ENCODE measurements at regions not wholly inside any gene's neighbourhood (a gene's known extent, or its start where the extent isn't known, plus 50 kb on each side); places are given as distances from the start of the nearest gene placed in this dataset.

DNA sequence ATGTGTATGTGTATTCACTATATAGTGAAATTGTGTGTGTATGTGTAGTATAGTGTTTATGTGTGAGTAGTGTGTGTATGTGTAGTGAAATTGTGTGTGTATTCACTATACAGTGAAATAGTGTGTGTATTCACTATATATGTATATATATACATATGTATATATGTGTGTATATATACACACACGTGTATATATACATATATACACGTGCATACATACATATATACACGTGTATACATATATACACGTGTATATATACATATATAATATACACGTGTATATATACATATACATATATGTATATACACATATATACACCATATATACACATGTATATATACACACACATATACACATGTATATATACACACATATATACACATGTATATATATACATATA lies 403.6 kb upstream of the TUSC1 start:
- Histone ChIP-seq H3K4me2 (ENCODE audit: low read depth, low read length, poor library complexity, severe bottlenecking) (no peak overlapping the region), H3K4me1 (ENCODE audit: insufficient read depth, low read length, poor library complexity, severe bottlenecking) (no peaks in the 10 kb centered on the region), H3K4me3 (ENCODE audit: low read length, poor library complexity, severe bottlenecking) (no peak overlapping the region), H2AFZ (ENCODE audit: low read length) (no peak overlapping the region), H3K79me2 (ENCODE audit: insufficient read depth, low read length) (no peaks in the 10 kb centered on the region), H3F3A (ENCODE audit: low read depth) (no peaks in the 10 kb centered on the region), H4K20me1 (ENCODE audit: insufficient read depth, low read length, poor library complexity, severe bottlenecking) (no peaks in the 10 kb centered on the region), H3K9ac (ENCODE audit: low read depth, low read length, poor library complexity, severe bottlenecking) (no peak overlapping the region), H3K36me3 (ENCODE audit: insufficient read depth, low read length) (no peaks in the 10 kb centered on the region), H3K9me3 (ENCODE audit: insufficient read depth, low read depth, low read length) (peaks cover 4% of the 10 kb centered on the region; the same call in 1 of the 2 replicates), H3K27me3 (ENCODE audit: insufficient read depth, low read length, poor library complexity, severe bottlenecking) (no peaks in the 10 kb centered on the region), H3K9me2 (replicated peaks; ENCODE audit: low read depth, low read length) (no peaks in the 10 kb centered on the region)
- no peak for TF ChIP-seq EZH2phosphoT487 (IDR thresholded peaks at IDR 0.05; ENCODE audit: borderline replicate concordance)
- TF ChIP-seq, protein P1, sequence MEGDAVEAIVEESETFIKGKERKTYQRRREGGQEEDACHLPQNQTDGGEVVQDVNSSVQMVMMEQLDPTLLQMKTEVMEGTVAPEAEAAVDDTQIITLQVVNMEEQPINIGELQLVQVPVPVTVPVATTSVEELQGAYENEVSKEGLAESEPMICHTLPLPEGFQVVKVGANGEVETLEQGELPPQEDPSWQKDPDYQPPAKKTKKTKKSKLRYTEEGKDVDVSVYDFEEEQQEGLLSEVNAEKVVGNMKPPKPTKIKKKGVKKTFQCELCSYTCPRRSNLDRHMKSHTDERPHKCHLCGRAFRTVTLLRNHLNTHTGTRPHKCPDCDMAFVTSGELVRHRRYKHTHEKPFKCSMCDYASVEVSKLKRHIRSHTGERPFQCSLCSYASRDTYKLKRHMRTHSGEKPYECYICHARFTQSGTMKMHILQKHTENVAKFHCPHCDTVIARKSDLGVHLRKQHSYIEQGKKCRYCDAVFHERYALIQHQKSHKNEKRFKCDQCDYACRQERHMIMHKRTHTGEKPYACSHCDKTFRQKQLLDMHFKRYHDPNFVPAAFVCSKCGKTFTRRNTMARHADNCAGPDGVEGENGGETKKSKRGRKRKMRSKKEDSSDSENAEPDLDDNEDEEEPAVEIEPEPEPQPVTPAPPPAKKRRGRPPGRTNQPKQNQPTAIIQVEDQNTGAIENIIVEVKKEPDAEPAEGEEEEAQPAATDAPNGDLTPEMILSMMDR (conservative IDR thresholded peaks at IDR 0.05; ENCODE audit: low read length) = no peak

DNA sequence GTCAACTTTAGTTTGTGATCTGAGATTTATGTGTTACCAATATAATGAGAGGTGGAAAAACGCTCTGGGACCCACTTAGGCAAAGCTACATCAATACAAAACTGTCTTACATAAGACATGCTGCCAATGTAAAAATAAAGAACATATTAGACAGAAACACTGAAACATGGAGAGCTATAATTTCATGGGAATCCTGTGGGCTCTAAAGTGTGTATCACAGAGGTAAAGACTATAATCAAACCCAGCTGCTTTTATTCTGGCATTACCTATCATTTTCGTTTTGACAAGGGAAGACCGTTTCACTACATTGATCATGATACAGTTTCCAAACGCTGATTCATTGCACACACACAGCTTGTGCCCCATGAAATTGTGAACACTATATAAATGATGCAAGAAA lies 400.5 kb upstream of the TUSC1 start:
- no peaks in the 10 kb centered on the region for H3K79me2 ChIP-seq (ENCODE audit: insufficient read depth, low read length)
- H3K4me1 ChIP-seq (ENCODE audit: insufficient read depth, low read length, poor library complexity, severe bottlenecking) = no peaks in the 10 kb centered on the region
- TF ChIP-seq, protein P1 (conservative IDR thresholded peaks at IDR 0.05; ENCODE audit: low read length) = no peak
- H3K4me3 ChIP-seq (ENCODE audit: low read length, poor library complexity, severe bottlenecking) = no peak overlapping the region
- H3K9me2 ChIP-seq (replicated peaks; ENCODE audit: low read depth, low read length) = no peaks in the 10 kb centered on the region
- no peak overlapping the region for H3K9ac ChIP-seq (ENCODE audit: low read depth, low read length, poor library complexity, severe bottlenecking)
- no peaks in the 10 kb centered on the region for H3K36me3 ChIP-seq (ENCODE audit: insufficient read depth, low read length)
- no peak overlapping the region for H3K4me2 ChIP-seq (ENCODE audit: low read depth, low read length, poor library complexity, severe bottlenecking)
- H3K27me3 ChIP-seq (ENCODE audit: insufficient read depth, low read length, poor library complexity, severe bottlenecking) = no peaks in the 10 kb centered on the region
- peaks cover 4% of the 10 kb centered on the region; the same call in 1 of the 2 replicates for H3K9me3 ChIP-seq (ENCODE audit: insufficient read depth, low read depth, low read length)
- H3F3A ChIP-seq (ENCODE audit: low read depth) = no peaks in the 10 kb centered on the region
- H2AFZ ChIP-seq (ENCODE audit: low read length) = no peak overlapping the region
- no peaks in the 10 kb centered on the region for H4K20me1 ChIP-seq (ENCODE audit: insufficient read depth, low read length, poor library complexity, severe bottlenecking)

DNA sequence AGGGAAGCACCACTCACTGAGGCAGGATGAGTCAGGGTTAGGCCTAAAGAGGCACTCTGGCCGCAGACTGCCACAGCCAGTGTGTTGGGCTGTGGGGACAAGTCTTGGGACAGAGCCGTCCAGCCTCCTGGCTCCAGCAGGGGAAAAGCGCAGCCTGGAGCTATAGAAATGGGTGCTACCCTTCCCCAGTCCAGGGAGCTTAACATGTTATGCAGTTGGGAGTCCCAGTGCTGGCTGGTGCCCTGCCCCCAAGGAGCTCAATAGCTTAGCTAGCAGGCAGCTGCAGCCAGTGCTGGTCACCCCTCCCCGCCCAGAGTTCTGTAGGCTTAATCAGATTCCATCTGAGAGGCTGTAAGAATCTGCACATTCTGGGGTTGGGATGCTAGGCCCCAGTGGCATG lies 399.6 kb upstream of the TUSC1 start:
- Histone ChIP-seq H3K4me1 (ENCODE audit: insufficient read depth, low read length, poor library complexity, severe bottlenecking) (no peaks in the 10 kb centered on the region), H3K4me3 (ENCODE audit: low read length, poor library complexity, severe bottlenecking) (no peak overlapping the region), H4K20me1 (ENCODE audit: insufficient read depth, low read length, poor library complexity, severe bottlenecking) (no peaks in the 10 kb centered on the region), H3F3A (ENCODE audit: low read depth) (no peaks in the 10 kb centered on the region), H3K79me2 (ENCODE audit: insufficient read depth, low read length) (no peaks in the 10 kb centered on the region), H3K9me2 (replicated peaks; ENCODE audit: low read depth, low read length) (no peaks in the 10 kb centered on the region), H3K9ac (ENCODE audit: low read depth, low read length, poor library complexity, severe bottlenecking) (no peak overlapping the region), H3K27me3 (ENCODE audit: insufficient read depth, low read length, poor library complexity, severe bottlenecking) (no peaks in the 10 kb centered on the region), H2AFZ (ENCODE audit: low read length) (no peak overlapping the region), H3K9me3 (ENCODE audit: insufficient read depth, low read depth, low read length) (peaks cover 4% of the 10 kb centered on the region; the same call in 1 of the 2 replicates), H3K4me2 (ENCODE audit: low read depth, low read length, poor library complexity, severe bottlenecking) (no peak overlapping the region), H3K36me3 (ENCODE audit: insufficient read depth, low read length) (no peaks in the 10 kb centered on the region)
- TF ChIP-seq, protein P1 (conservative IDR thresholded peaks at IDR 0.05; ENCODE audit: low read length) = no peak
- no peak for TF ChIP-seq EZH2phosphoT487 (IDR thresholded peaks at IDR 0.05; ENCODE audit: borderline replicate concordance)
